ENCODE measurements at regions not wholly inside any gene's neighbourhood (a gene's known extent, or its start where the extent isn't known, plus 50 kb on each side); places are given as distances from the start of the nearest gene placed in this dataset.

DNA sequence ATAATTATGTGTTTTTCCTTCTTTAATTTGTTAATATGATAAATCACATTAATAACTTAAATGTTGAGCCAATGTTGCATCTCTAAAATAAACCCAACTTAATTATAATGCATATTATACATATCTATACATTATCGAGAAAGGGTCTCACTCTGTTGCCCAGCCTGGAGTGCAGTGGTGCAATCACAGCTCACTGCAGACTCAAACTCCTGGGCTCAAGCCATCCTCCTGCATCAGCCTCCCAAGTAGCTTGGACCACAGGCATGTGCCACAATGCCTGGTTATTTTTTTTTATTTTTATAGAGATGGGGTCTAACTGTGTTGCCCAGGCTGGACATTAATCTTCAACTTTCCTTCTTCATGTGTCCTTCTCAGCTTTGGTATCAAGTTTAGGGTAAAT lies 98.9 kb downstream of the INHBA start:
- no peaks in the 10 kb centered on the region for H3K9me3 ChIP-seq (ENCODE audit: control insufficient read depth in 1 of 2, low read length in 2 of 2)
- H3K27me3 ChIP-seq (ENCODE audit: low read depth, low read length), result no peaks in the 10 kb centered on the region
- no peak overlapping the region for H3K27ac ChIP-seq (ENCODE audit: low read length)
- no peaks in the 10 kb centered on the region for H3K36me3 ChIP-seq (ENCODE audit: control insufficient read depth in 1 of 2, insufficient read depth in 2 of 2, low read length in 2 of 2)
- no peaks in the 10 kb centered on the region for H3K4me1 ChIP-seq (ENCODE audit: control insufficient read depth in 1 of 2, insufficient read depth in 2 of 2, low read length in 2 of 2)
- no peak overlapping the region for H3K4me3 ChIP-seq (ENCODE audit: low read depth in 1 of 2, low read length in 2 of 2)

DNA sequence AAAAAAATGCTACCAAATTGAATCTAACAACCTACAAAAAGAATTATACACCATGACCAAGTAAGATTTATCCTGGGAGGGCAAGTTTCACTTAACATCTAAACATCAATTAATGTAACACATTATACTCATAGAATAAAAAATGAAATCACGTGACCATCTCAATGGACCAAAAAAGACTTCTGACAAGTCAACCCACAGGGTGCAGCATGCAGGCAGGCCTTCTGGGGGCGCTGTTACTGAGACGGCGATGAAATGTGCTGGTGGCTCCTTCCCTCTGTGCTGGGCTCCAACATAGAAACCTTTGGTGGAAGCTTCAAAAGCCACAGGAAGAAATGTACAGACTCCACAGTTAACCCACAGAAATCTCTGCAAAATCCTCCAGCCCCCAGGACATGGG lies 103.1 kb downstream of the INHBA start:
- no peak overlapping the region for H3K27ac ChIP-seq (ENCODE audit: low read length)
- H3K4me3 ChIP-seq (ENCODE audit: low read depth in 1 of 2, low read length in 2 of 2), result no peak overlapping the region

DNA sequence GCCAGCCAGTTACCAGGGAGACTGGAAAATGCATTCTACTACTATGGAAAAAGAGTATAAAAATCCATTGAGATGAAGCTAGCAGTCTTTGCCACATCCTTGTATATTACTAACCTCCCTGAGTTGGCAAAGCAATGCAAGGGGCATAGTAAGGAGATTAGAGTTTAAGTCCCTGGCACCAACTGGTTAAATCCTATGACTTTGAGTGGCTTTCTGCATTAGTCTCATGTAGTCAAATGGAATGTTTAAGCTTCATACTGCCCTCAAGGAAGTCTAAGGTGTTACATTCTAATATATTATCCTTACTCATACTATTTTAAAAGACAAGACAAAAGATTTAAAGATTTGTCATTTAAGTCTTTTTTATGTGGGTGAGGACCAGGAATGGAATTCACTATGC lies 110.1 kb downstream of the INHBA start:
- Histone ChIP-seq H3K27ac (ENCODE audit: low read length) (no peak overlapping the region), H3K4me3 (ENCODE audit: low read depth in 1 of 2, low read length in 2 of 2) (no peak overlapping the region), H3K36me3 (ENCODE audit: control insufficient read depth in 1 of 2, insufficient read depth in 2 of 2, low read length in 2 of 2) (no peaks in the 10 kb centered on the region), H3K4me1 (ENCODE audit: control insufficient read depth in 1 of 2, insufficient read depth in 2 of 2, low read length in 2 of 2) (no peaks in the 10 kb centered on the region), H3K9me3 (ENCODE audit: control insufficient read depth in 1 of 2, low read length in 2 of 2) (peaks cover 4 to 6% of the 10 kb centered on the region in 2 donors), H3K27me3 (ENCODE audit: low read depth, low read length) (no peaks in the 10 kb centered on the region)

More for the DNA sequence above, 103.1 kb downstream of the INHBA start:
- H3K4me1 ChIP-seq (ENCODE audit: control insufficient read depth in 1 of 2, insufficient read depth in 2 of 2, low read length in 2 of 2), result no peaks in the 10 kb centered on the region
- H3K9me3 ChIP-seq (ENCODE audit: control insufficient read depth in 1 of 2, low read length in 2 of 2), result peaks cover 0 to 9% of the 10 kb centered on the region in 2 donors
- no peaks in the 10 kb centered on the region for H3K36me3 ChIP-seq (ENCODE audit: control insufficient read depth in 1 of 2, insufficient read depth in 2 of 2, low read length in 2 of 2)
- no peaks in the 10 kb centered on the region for H3K27me3 ChIP-seq (ENCODE audit: low read depth, low read length)

GRCh38 chr7:41592236-41592635 lies 110.7 kb downstream of the INHBA start:
- H3K4me1 ChIP-seq (ENCODE audit: control insufficient read depth in 1 of 2, insufficient read depth in 2 of 2, low read length in 2 of 2), result no peaks in the 10 kb centered on the region
- H3K27ac ChIP-seq (ENCODE audit: low read length), result no peak overlapping the region

DNA sequence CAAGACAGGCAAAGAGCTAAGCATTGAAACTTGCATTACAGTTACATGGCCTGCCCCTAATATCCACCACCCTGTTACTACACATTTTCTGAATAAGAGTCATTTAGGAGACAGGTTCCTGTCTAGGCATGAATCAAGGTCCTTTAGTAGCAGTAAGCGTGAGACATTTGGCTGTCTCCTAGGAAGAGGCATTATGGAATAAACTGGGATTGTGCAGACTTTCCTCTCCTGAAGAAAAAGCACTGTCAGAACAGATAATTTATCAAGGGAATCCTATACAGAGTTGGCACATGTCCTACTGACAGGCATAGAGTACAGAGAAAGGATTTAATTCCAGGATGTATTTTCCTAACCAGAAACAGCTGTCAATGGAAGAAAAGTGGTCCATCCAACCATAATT lies 111.9 kb downstream of the INHBA start:
- Histone ChIP-seq H3K9me3 (ENCODE audit: control insufficient read depth in 1 of 2, low read length in 2 of 2) (peaks cover 0 to 4% of the 10 kb centered on the region in 2 donors), H3K27ac (ENCODE audit: low read length) (no peak overlapping the region), H3K4me3 (ENCODE audit: low read depth in 1 of 2, low read length in 2 of 2) (no peak overlapping the region), H3K27me3 (ENCODE audit: low read depth, low read length) (no peaks in the 10 kb centered on the region), H3K4me1 (ENCODE audit: control insufficient read depth in 1 of 2, insufficient read depth in 2 of 2, low read length in 2 of 2) (no peaks in the 10 kb centered on the region), H3K36me3 (ENCODE audit: control insufficient read depth in 1 of 2, insufficient read depth in 2 of 2, low read length in 2 of 2) (no peaks in the 10 kb centered on the region)

More at GRCh38 chr7:41592236-41592635, 110.7 kb downstream of the INHBA start:
- Histone ChIP-seq H3K27me3 (ENCODE audit: low read depth, low read length) (no peaks in the 10 kb centered on the region), H3K4me3 (ENCODE audit: low read depth in 1 of 2, low read length in 2 of 2) (no peak overlapping the region), H3K36me3 (ENCODE audit: control insufficient read depth in 1 of 2, insufficient read depth in 2 of 2, low read length in 2 of 2) (no peaks in the 10 kb centered on the region), H3K9me3 (ENCODE audit: control insufficient read depth in 1 of 2, low read length in 2 of 2) (peaks cover 4 to 5% of the 10 kb centered on the region in 2 donors)

DNA sequence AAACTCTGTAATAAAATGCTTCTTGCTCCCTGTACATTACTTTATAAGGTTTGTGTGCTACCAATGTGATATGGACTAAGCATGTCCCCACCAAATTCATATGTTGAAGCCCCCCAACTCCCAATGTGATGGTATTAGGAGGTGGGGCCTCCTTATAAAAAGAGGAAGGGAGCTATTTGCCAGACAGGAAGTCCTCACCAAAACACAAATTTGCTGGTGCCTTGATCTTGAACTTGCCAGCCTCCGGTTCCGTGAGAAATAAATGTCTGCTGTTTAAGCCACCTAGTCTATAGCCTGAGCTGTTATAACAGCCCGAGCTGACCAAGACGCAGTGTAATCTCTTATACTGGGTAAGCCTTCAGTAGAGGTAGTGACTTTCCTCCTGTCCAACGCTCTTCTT lies 114.5 kb downstream of the INHBA start:
- H3K27ac ChIP-seq (ENCODE audit: low read length), result no peak overlapping the region
- no peaks in the 10 kb centered on the region for H3K4me1 ChIP-seq (ENCODE audit: control insufficient read depth in 1 of 2, insufficient read depth in 2 of 2, low read length in 2 of 2)
- H3K4me3 ChIP-seq (ENCODE audit: low read depth in 1 of 2, low read length in 2 of 2), result no peak overlapping the region
- H3K36me3 ChIP-seq (ENCODE audit: control insufficient read depth in 1 of 2, insufficient read depth in 2 of 2, low read length in 2 of 2), result no peaks in the 10 kb centered on the region
- H3K9me3 ChIP-seq (ENCODE audit: control insufficient read depth in 1 of 2, low read length in 2 of 2), result peaks cover 0 to 4% of the 10 kb centered on the region in 2 donors
- no peaks in the 10 kb centered on the region for H3K27me3 ChIP-seq (ENCODE audit: low read depth, low read length)

GRCh38 chr7:41586931-41587640 lies 115.8 kb downstream of the INHBA start:
- no peak overlapping the region for H3K27ac ChIP-seq (ENCODE audit: low read length)
- H3K27me3 ChIP-seq (ENCODE audit: low read depth, low read length), result no peaks in the 10 kb centered on the region
- H3K4me3 ChIP-seq (ENCODE audit: low read depth in 1 of 2, low read length in 2 of 2), result no peak overlapping the region
- peaks cover 0 to 4% of the 10 kb centered on the region in 2 donors for H3K9me3 ChIP-seq (ENCODE audit: control insufficient read depth in 1 of 2, low read length in 2 of 2)
- no peaks in the 10 kb centered on the region for H3K36me3 ChIP-seq (ENCODE audit: control insufficient read depth in 1 of 2, insufficient read depth in 2 of 2, low read length in 2 of 2)
- no peaks in the 10 kb centered on the region for H3K4me1 ChIP-seq (ENCODE audit: control insufficient read depth in 1 of 2, insufficient read depth in 2 of 2, low read length in 2 of 2)

DNA sequence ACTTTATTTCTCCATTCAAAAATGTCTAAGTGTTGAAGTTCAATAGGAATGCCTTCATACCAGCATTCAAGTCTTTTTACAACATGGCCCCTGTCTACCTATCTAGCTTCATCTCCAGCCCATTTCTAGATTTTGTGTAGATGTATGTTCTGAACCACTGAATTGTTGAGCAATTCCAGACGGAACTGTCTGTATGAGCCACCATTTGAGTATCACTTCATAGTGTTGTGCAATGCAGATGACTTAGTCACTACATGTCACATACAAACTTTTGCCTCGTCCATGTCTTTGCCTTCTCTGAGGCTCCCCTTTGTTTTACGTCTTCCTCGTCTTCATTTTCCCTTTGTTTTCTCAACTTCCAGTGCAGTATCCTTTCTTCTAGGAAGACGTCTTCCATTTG lies 118.1 kb downstream of the INHBA start:
- Histone ChIP-seq H3K4me1 (ENCODE audit: control insufficient read depth in 1 of 2, insufficient read depth in 2 of 2, low read length in 2 of 2) (no peaks in the 10 kb centered on the region), H3K27ac (ENCODE audit: low read length) (no peak overlapping the region), H3K9me3 (ENCODE audit: control insufficient read depth in 1 of 2, low read length in 2 of 2) (no peaks in the 10 kb centered on the region), H3K4me3 (ENCODE audit: low read depth in 1 of 2, low read length in 2 of 2) (no peak overlapping the region), H3K36me3 (ENCODE audit: control insufficient read depth in 1 of 2, insufficient read depth in 2 of 2, low read length in 2 of 2) (no peaks in the 10 kb centered on the region), H3K27me3 (ENCODE audit: low read depth, low read length) (no peaks in the 10 kb centered on the region)

- no peak overlapping the region for H3K27ac ChIP-seq (ENCODE audit: low read length)
- H3K4me3 ChIP-seq (ENCODE audit: low read depth in 1 of 2, low read length in 2 of 2), result no peak overlapping the region
- H3K9me3 ChIP-seq (ENCODE audit: control insufficient read depth in 1 of 2, low read length in 2 of 2), result no peaks in the 10 kb centered on the region
- no peaks in the 10 kb centered on the region for H3K4me1 ChIP-seq (ENCODE audit: control insufficient read depth in 1 of 2, insufficient read depth in 2 of 2, low read length in 2 of 2)
- H3K27me3 ChIP-seq (ENCODE audit: low read depth, low read length), result no peaks in the 10 kb centered on the region
- H3K36me3 ChIP-seq (ENCODE audit: control insufficient read depth in 1 of 2, insufficient read depth in 2 of 2, low read length in 2 of 2), result no peaks in the 10 kb centered on the region
These were observed 120.8 kb downstream of the INHBA start for GRCh38 chr7:41582116-41582515.

DNA sequence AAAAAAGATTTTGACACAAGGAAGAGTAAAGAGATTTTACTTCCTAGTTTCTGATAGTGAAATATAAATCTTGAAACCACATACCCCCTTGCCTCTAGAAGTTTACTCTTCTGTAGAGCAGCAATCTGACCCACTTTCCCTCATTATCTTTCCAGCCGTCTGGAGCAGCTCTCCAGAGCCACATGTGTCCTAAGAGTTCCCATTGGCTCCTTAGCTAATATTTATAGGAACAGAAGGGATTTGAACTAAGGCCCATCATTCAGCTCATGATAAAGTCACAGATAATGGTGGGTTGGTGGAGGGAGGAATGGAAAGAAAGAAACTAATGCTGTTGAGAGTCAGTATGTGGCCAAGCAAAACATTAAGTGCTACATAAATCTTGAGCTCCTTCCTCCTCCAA lies 121.8 kb downstream of the INHBA start:
- H3K27ac ChIP-seq (ENCODE audit: low read length), result no peak overlapping the region

DNA sequence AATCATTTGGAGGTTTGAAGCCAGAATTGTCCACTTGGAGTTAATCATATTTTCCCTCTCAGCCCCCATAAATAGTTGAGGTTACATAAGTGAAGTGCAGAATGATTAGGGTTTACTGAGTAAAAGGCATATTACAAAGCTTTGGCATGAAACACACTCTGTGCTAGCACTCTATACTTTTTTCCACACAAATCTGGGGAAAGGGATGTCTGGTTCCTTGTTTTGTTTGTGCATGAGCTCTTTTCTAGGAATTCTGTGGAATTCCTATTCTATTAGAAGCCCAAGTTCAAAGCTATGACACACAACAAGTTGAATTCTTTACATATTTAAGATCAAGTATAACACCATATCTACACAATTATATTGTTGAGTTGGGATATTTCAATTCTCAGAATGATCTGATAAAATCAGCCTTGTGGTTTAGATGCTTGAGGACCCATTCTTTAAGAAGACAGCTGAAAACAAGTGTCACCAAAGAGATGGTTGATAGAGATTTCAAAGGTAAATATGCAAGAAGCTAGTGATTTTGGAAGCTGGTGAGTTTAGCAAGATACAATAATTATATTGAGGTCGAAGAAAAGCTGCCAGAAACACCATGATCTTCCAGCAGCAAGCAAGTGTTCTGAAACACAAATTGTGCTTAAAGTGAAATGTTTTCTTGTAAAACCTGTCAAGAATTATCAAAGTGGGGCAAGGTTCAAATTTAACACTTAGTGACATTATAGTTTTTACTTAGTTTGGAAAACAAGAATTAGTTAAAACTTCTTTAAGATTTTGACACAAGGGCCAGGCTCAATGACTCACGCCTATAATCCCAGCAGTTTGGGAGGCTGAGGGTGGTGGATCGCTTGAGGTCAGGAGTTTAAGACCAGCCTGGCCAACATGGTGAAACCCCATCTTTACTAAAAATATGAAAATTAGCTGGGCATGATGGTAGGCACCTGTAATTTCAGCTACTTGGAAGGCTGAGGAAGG lies 122.6 kb downstream of the INHBA start:
- no peak overlapping the region for H3K27ac ChIP-seq (ENCODE audit: low read length)
- H3K4me3 ChIP-seq (ENCODE audit: low read depth in 1 of 2, low read length in 2 of 2), result no peak overlapping the region
- H3K9me3 ChIP-seq (ENCODE audit: control insufficient read depth in 1 of 2, low read length in 2 of 2), result no peaks in the 10 kb centered on the region
- H3K27me3 ChIP-seq (ENCODE audit: low read depth, low read length), result no peaks in the 10 kb centered on the region
- no peaks in the 10 kb centered on the region for H3K36me3 ChIP-seq (ENCODE audit: control insufficient read depth in 1 of 2, insufficient read depth in 2 of 2, low read length in 2 of 2)
- H3K4me1 ChIP-seq (ENCODE audit: control insufficient read depth in 1 of 2, insufficient read depth in 2 of 2, low read length in 2 of 2), result no peaks in the 10 kb centered on the region

More for the DNA sequence above, 121.8 kb downstream of the INHBA start:
- Histone ChIP-seq H3K4me1 (ENCODE audit: control insufficient read depth in 1 of 2, insufficient read depth in 2 of 2, low read length in 2 of 2) (no peaks in the 10 kb centered on the region), H3K36me3 (ENCODE audit: control insufficient read depth in 1 of 2, insufficient read depth in 2 of 2, low read length in 2 of 2) (no peaks in the 10 kb centered on the region), H3K9me3 (ENCODE audit: control insufficient read depth in 1 of 2, low read length in 2 of 2) (no peaks in the 10 kb centered on the region), H3K27me3 (ENCODE audit: low read depth, low read length) (no peaks in the 10 kb centered on the region), H3K4me3 (ENCODE audit: low read depth in 1 of 2, low read length in 2 of 2) (no peak overlapping the region)

All from muscle layer of duodenum (tissue), 2 donors.